Keratinocyte (primary cell): ENCODE measurements at regions not wholly inside any gene's neighbourhood (a gene's known extent, or its start where the extent isn't known, plus 50 kb on each side); places are given as distances from the start of the nearest gene placed in this dataset.

Source experiments
- DNase-seq: peaks from one replicate; pipeline ENCODE4 v3.0.0-alpha.2; 2011; ENCODE audit warnings: low read depth, missing footprints, low spot score
- FAIRE-seq: peaks from 2 replicates; lab custom pipeline; 2011; peaks lifted over from hg19 to GRCh38; lab: Jason Lieb, UNC
- H2AFZ ChIP-seq: 2 replicates; pipeline ENCODE4 v1.6.0; 2012; ENCODE audit warnings: low read length, control low read depth, inconsistent platforms; ENCODE audit not compliant: control insufficient read depth
- H3K27ac ChIP-seq: 2 replicates; pipeline ENCODE4 v1.5.1; 2011; ENCODE audit warnings: low read length; ENCODE audit not compliant: control insufficient read depth, insufficient read depth
- H3K27me3 ChIP-seq: 3 replicates; pipeline ENCODE4 v1.6.0; 2011; ENCODE audit warnings: low read length; ENCODE audit not compliant: control insufficient read depth, insufficient read depth; ENCODE audit errors: extremely low read depth
- H3K36me3 ChIP-seq, 2 experiments: 2 replicates in 1 of 2; 3 replicates in 1 of 2; pipeline ENCODE4 v1.5.1; 2011; ENCODE audit warnings: low read length in 2 of 2, mild to moderate bottlenecking in 1 of 2; ENCODE audit not compliant: control insufficient read depth in 2 of 2, insufficient read depth in 2 of 2; ENCODE audit errors: extremely low read depth in 1 of 2
- H3K4me1 ChIP-seq: 3 replicates; pipeline ENCODE4 v1.5.1; 2011; ENCODE audit warnings: low read length; ENCODE audit not compliant: control insufficient read depth, insufficient read depth; ENCODE audit errors: extremely low read depth
- H3K4me2 ChIP-seq: 3 replicates; pipeline ENCODE4 v1.6.0; 2011; ENCODE audit warnings: low read depth, low read length; ENCODE audit not compliant: control insufficient read depth, insufficient read depth; ENCODE audit errors: extremely low read depth
- H3K4me3 ChIP-seq, 3 experiments: fragments of 200-600 bp in 1 of 3; sonication (generic) in 1 of 3; 2 replicates in 2 of 3; 3 replicates in 1 of 3; pipeline ENCODE4 v1.5.1; 2011 to 2016; ENCODE audit warnings: low read length in 3 of 3, mild to moderate bottlenecking in 3 of 3, control low read depth in 2 of 3, inconsistent platforms in 1 of 3, low read depth in 1 of 3, mixed read lengths in 1 of 3, mixed run types in 1 of 3, moderate library complexity in 1 of 3; ENCODE audit not compliant: control insufficient read depth in 2 of 3, insufficient read depth in 2 of 3; ENCODE audit errors: extremely low read depth in 1 of 3
- H3K79me2 ChIP-seq: 2 replicates; pipeline ENCODE4 v1.6.0; 2012; ENCODE audit warnings: low read length; ENCODE audit not compliant: control insufficient read depth, insufficient read depth
- H3K9ac ChIP-seq: 3 replicates; pipeline ENCODE4 v1.6.0; 2011; ENCODE audit warnings: low read length; ENCODE audit not compliant: control insufficient read depth, insufficient read depth; ENCODE audit errors: extremely low read depth
- H3K9me1 ChIP-seq: 3 replicates; pipeline ENCODE4 v1.6.0; 2011; ENCODE audit warnings: low read length; ENCODE audit not compliant: control insufficient read depth, insufficient read depth; ENCODE audit errors: extremely low read depth
- H3K9me3 ChIP-seq: 2 replicates; pipeline ENCODE4 v1.5.1; 2012; ENCODE audit warnings: low read depth, low read length; ENCODE audit not compliant: control insufficient read depth
- H4K20me1 ChIP-seq: 3 replicates; pipeline ENCODE4 v1.6.0; 2011; ENCODE audit warnings: low read length; ENCODE audit not compliant: control insufficient read depth, insufficient read depth; ENCODE audit errors: extremely low read depth
- CTCF ChIP-seq, 3 experiments: IDR thresholded peaks in 1 of 3; conservative IDR thresholded peaks in 1 of 3; optimal IDR thresholded peaks in 1 of 3; 2 replicates in 2 of 3; 3 replicates in 1 of 3; pipeline versions ENCODE3 to v1.5.1; 2011; ENCODE audit warnings: low read length in 3 of 3, mild to moderate bottlenecking in 3 of 3, moderate library complexity in 2 of 3, control low read depth in 1 of 3, inconsistent platforms in 1 of 3; ENCODE audit not compliant: insufficient read depth in 2 of 3; ENCODE audit errors: extremely low read depth in 1 of 3
- EZH2 ChIP-seq: IDR thresholded peaks from one replicate; pipeline ENCODE4 v1.6.1; 2012; ENCODE audit warnings: inconsistent platforms, mild to moderate bottlenecking, low read length, moderate library complexity
- dilution Hi-C: fragments of 300-500 bp; cut with MboI; formaldehyde crosslinking; loops from one replicate; pipeline ENCODE4 v1.7.0; 2020; ENCODE audit warnings: low sequenced_read_pairs; ENCODE audit not compliant: extremely low pct_ligation_motif_present

- H3K79me2 ChIP-seq: no peaks in the 10 kb centered on the region
- no peak overlapping the region for H3K9ac ChIP-seq
- H3K27me3 ChIP-seq: no peaks in the 10 kb centered on the region
- dilution Hi-C loops: no loop called here
- FAIRE-seq: no peak
- H3K4me3 ChIP-seq: no peak overlapping the region
- no peak for DNase-seq
- TF ChIP-seq EZH2 (no peak), CTCF (optimal IDR thresholded peaks at IDR 0.05 in 1 of 3, IDR thresholded peaks at IDR 0.05 in 1 of 3, conservative IDR thresholded peaks at IDR 0.05 in 1 of 3; ENCODE audit: extremely low read depth in 1 of 3, insufficient read depth in 2 of 3, low read length in 3 of 3) (no peak)
- no peaks in the 10 kb centered on the region for H3K4me1 ChIP-seq
- H3K27ac ChIP-seq: no peak overlapping the region
- H3K36me3 ChIP-seq: no peaks in the 10 kb centered on the region
- no peak overlapping the region for H2AFZ ChIP-seq
- H3K9me3 ChIP-seq: no peaks in the 10 kb centered on the region
- H4K20me1 ChIP-seq: no peaks in the 10 kb centered on the region
- H3K9me1 ChIP-seq: no peaks in the 10 kb centered on the region
- H3K4me2 ChIP-seq: no peak overlapping the region
Observed at GRCh38 chr15:31970007-31970406, 60.3 kb upstream of the CHRNA7 start.

- H3K4me1 ChIP-seq: peaks cover 2% of the 10 kb centered on the region
- no peaks in the 10 kb centered on the region for H3K79me2 ChIP-seq
- no peak overlapping the region for H3K27ac ChIP-seq
- FAIRE-seq: no peak
- no peak overlapping the region for H3K4me3 ChIP-seq
- H4K20me1 ChIP-seq: no peaks in the 10 kb centered on the region
- no peak overlapping the region for H3K4me2 ChIP-seq
- no peak for DNase-seq
- no peaks in the 10 kb centered on the region for H3K9me1 ChIP-seq
- no peaks in the 10 kb centered on the region for H3K36me3 ChIP-seq
- TF ChIP-seq EZH2 (no peak), CTCF (optimal IDR thresholded peaks at IDR 0.05 in 1 of 3, IDR thresholded peaks at IDR 0.05 in 1 of 3, conservative IDR thresholded peaks at IDR 0.05 in 1 of 3; ENCODE audit: extremely low read depth in 1 of 3, insufficient read depth in 2 of 3, low read length in 3 of 3) (no peak)
- no peak overlapping the region for H2AFZ ChIP-seq
- H3K9me3 ChIP-seq: no peaks in the 10 kb centered on the region
- H3K27me3 ChIP-seq: peaks cover 7% of the 10 kb centered on the region
- dilution Hi-C loops: no loop called here
- H3K9ac ChIP-seq: no peak overlapping the region
Observed at GRCh38 chr15:31973197-31973596, 57.1 kb upstream of the CHRNA7 start.
